Neuronal stem cell (in vitro differentiated cells): ENCODE measurements at regions not wholly inside any gene's neighbourhood (a gene's known extent, or its start where the extent isn't known, plus 50 kb on each side); places are given as distances from the start of the nearest gene placed in this dataset.
A peak's percentile ranks its signal among the peaks of the same experiment; 100 is the strongest.
"Not testable (repeated sequence)": the region's sequence is repeated elsewhere in the genome, so short reads cannot be mapped to it uniquely, and the experiment has no call there.

ENCODE experiments used
- DNase-seq: peaks from one replicate; pipeline ENCODE4 v3.0.0-alpha.2; 2013; ENCODE audit warnings: low spot score
- H2AFZ ChIP-seq: one replicate; pipeline ENCODE4 v1.6.1; 2013; ENCODE audit warnings: mild to moderate bottlenecking, low read length, inconsistent platforms
- H2AK5ac ChIP-seq: 2 replicates; pipeline ENCODE4 v1.6.1; 2013; ENCODE audit warnings: low read depth, mild to moderate bottlenecking, inconsistent platforms, low read length, moderate library complexity, mixed read lengths
- H2BK120ac ChIP-seq: 2 replicates; pipeline ENCODE4 v1.6.1; 2013; ENCODE audit warnings: low read depth, mild to moderate bottlenecking, inconsistent platforms, low read length, moderate library complexity, mixed read lengths
- H2BK12ac ChIP-seq: one replicate; pipeline ENCODE4 v1.6.1; 2013; ENCODE audit warnings: low read length, inconsistent platforms
- H2BK15ac ChIP-seq: 2 replicates; pipeline ENCODE4 v1.6.1; 2013; ENCODE audit warnings: mild to moderate bottlenecking, low read length, inconsistent platforms, mixed read lengths
- H2BK5ac ChIP-seq: one replicate; pipeline ENCODE4 v1.6.1; 2013; ENCODE audit warnings: inconsistent platforms, mild to moderate bottlenecking, low read length, moderate library complexity
- H3K14ac ChIP-seq: one replicate; pipeline ENCODE4 v1.6.1; 2013; ENCODE audit warnings: low read length, inconsistent platforms
- H3K18ac ChIP-seq: 2 replicates; pipeline ENCODE4 v1.6.1; 2013; ENCODE audit warnings: low read length, inconsistent platforms
- H3K23ac ChIP-seq: 2 replicates; pipeline ENCODE4 v1.6.1; 2013; ENCODE audit warnings: low read depth, mild to moderate bottlenecking, mixed read lengths, low read length, inconsistent platforms; ENCODE audit not compliant: poor library complexity
- H3K27ac ChIP-seq: replicated peaks from 3 replicates; pipeline ENCODE4 v1.5.1; 2013; ENCODE audit warnings: low read length, inconsistent platforms
- H3K27me3 ChIP-seq, 3 experiments: 2 replicates each; pipeline ENCODE4 v1.6.1; 2013; ENCODE audit warnings: low read length in 3 of 3, mild to moderate bottlenecking in 2 of 3, inconsistent platforms in 1 of 3, low read depth in 1 of 3, mixed read lengths in 1 of 3, moderate library complexity in 1 of 3; ENCODE audit not compliant: control insufficient read depth in 3 of 3, insufficient read depth in 3 of 3
- H3K36me3 ChIP-seq, 2 donors: replicated peaks in 1 of 2; 2 replicates each; pipeline ENCODE4 v1.6.1; 2013; ENCODE audit warnings: low read length in 2 of 2; ENCODE audit not compliant: control insufficient read depth in 2 of 2, insufficient read depth in 2 of 2
- H3K4ac ChIP-seq: 2 replicates; pipeline ENCODE4 v1.6.1; 2013; ENCODE audit warnings: inconsistent platforms, mild to moderate bottlenecking, low read length, moderate library complexity
- H3K4me1 ChIP-seq, 2 donors: 1 replicate in 1 of 2; 2 replicates in 1 of 2; pipeline ENCODE4 v1.6.1; 2013; ENCODE audit warnings: low read length in 2 of 2, low read depth in 1 of 2; ENCODE audit not compliant: control insufficient read depth in 2 of 2, insufficient read depth in 1 of 2
- H3K4me2 ChIP-seq: one replicate; pipeline ENCODE4 v1.6.1; 2013; ENCODE audit warnings: mild to moderate bottlenecking, low read length, inconsistent platforms; ENCODE audit not compliant: insufficient read depth, poor library complexity, severe bottlenecking
- H3K4me3 ChIP-seq, 2 donors: 2 replicates each; pipeline ENCODE4 v1.5.1; 2013; ENCODE audit warnings: low read length in 2 of 2, mild to moderate bottlenecking in 2 of 2, inconsistent platforms in 1 of 2, moderate library complexity in 1 of 2
- H3K79me1 ChIP-seq: one replicate; pipeline ENCODE4 v1.6.1; 2013; ENCODE audit warnings: low read depth, mild to moderate bottlenecking, inconsistent platforms, low read length, moderate library complexity
- H3K9ac ChIP-seq: one replicate; pipeline ENCODE4 v1.6.1; 2013; ENCODE audit warnings: mild to moderate bottlenecking, low read depth, low read length, inconsistent platforms; ENCODE audit not compliant: poor library complexity
- H3K9me3 ChIP-seq, 2 donors: replicated peaks in 1 of 2; 2 replicates each; pipeline versions ENCODE3 to v1.6.1; 2013; ENCODE audit warnings: low read length in 2 of 2, mild to moderate bottlenecking in 2 of 2, inconsistent platforms in 1 of 2, low read depth in 1 of 2, mixed read lengths in 1 of 2, moderate library complexity in 1 of 2; ENCODE audit not compliant: control insufficient read depth in 2 of 2, insufficient read depth in 1 of 2
- H4K8ac ChIP-seq: one replicate; pipeline ENCODE4 v1.6.1; 2013; ENCODE audit warnings: low read depth, mild to moderate bottlenecking, inconsistent platforms, low read length, moderate library complexity
- H4K91ac ChIP-seq: one replicate; pipeline ENCODE4 v1.6.1; 2013; ENCODE audit warnings: low read length, low read depth, mild to moderate bottlenecking, inconsistent platforms; ENCODE audit not compliant: poor library complexity
- WGBS, 2 donors: extraction: QIAGEN DNeasy Blood & Tissue Kit; methylation state at CpG; one replicate each; pipeline ENCODE4 v1.1.7; 2013; ENCODE audit warnings: missing lambda C conversion rate in 2 of 2, mixed read lengths in 1 of 2; ENCODE audit not compliant: insufficient read length in 2 of 2, insufficient replicate concordance in 1 of 2; ENCODE audit errors: extremely low coverage in 2 of 2; 5-methylcytosine and 5-hydroxymethylcytosine counted together

- H2BK120ac ChIP-seq, H2BK5ac ChIP-seq, H4K8ac ChIP-seq, H3K23ac ChIP-seq, H3K14ac ChIP-seq, H3K36me3 ChIP-seq, H2BK12ac ChIP-seq, H3K4ac ChIP-seq, H2AK5ac ChIP-seq, H3K9ac ChIP-seq, H3K79me1 ChIP-seq, H3K4me2 ChIP-seq, H2BK15ac ChIP-seq, H3K27me3 ChIP-seq, H3K9me3 ChIP-seq, H3K18ac ChIP-seq, DNase-seq, H3K4me1 ChIP-seq, H2AFZ ChIP-seq, H3K27ac ChIP-seq, H4K91ac ChIP-seq: not testable (repeated sequence)
- H3K4me3 ChIP-seq: peak overlapping the region in 1 of 2 donors; percentile 14
- no CpG with 5 or more reads among the region's 15 CpGs for WGBS, 2 donors
Observed at GRCh38 chr20:47447350-47448296, 54.1 kb upstream of the NCOA3 start.

- Histone ChIP-seq H3K4me1 (no peaks in the 10 kb centered on the region), H3K27ac (no peak overlapping the region), H3K23ac (no peak overlapping the region), H4K91ac (no peak overlapping the region), H3K9me3 (no peaks in the 10 kb centered on the region), H4K8ac (no peak overlapping the region), H2AFZ (no peak overlapping the region), H2BK120ac (no peak overlapping the region), H3K4ac (no peak overlapping the region), H3K36me3 (no peaks in the 10 kb centered on the region), H3K9ac (no peak overlapping the region), H2BK15ac (no peak overlapping the region), H2AK5ac (no peak overlapping the region), H2BK5ac (no peak overlapping the region), H3K14ac (no peak overlapping the region), H2BK12ac (no peak overlapping the region), H3K18ac (no peak overlapping the region), H3K79me1 (no peaks in the 10 kb centered on the region), H3K4me2 (no peak overlapping the region), H3K4me3 (no peak overlapping the region), H3K27me3 (peaks cover 0 to 3% (median 0%) of the 10 kb centered on the region in 3 experiments)
- no CpG with 5 or more reads among the region's 4 CpGs for WGBS, 2 donors
- DNase-seq: no peak
Observed at GRCh38 chr20:47448429-47448828, 53.3 kb upstream of the NCOA3 start.

GRCh38 chr20:47451602-47451904, 50.1 kb upstream of the NCOA3 start:
- Histone ChIP-seq H4K8ac (no peak overlapping the region), H3K27ac (no peak overlapping the region), H3K36me3 (no peaks in the 10 kb centered on the region), H3K9ac (no peak overlapping the region), H2BK12ac (no peak overlapping the region), H3K4me2 (no peak overlapping the region), H3K23ac (no peak overlapping the region), H2AK5ac (no peak overlapping the region), H3K27me3 (peaks cover 0 to 3% (median 0%) of the 10 kb centered on the region in 3 experiments), H3K4ac (no peak overlapping the region), H3K18ac (no peak overlapping the region), H3K9me3 (no peaks in the 10 kb centered on the region), H3K14ac (no peak overlapping the region), H2BK120ac (no peak overlapping the region), H4K91ac (no peak overlapping the region), H3K4me1 (no peaks in the 10 kb centered on the region), H3K4me3 (no peak overlapping the region), H2BK5ac (no peak overlapping the region), H2BK15ac (no peak overlapping the region), H2AFZ (no peak overlapping the region), H3K79me1 (no peaks in the 10 kb centered on the region)
- DNase-seq: no peak
- no CpG with 5 or more reads among the region's 3 CpGs for WGBS, 2 donors
